Gastroesophageal sphincter (tissue), 2 donors: ENCODE measurements at regions not wholly inside any gene's neighbourhood (a gene's known extent, or its start where the extent isn't known, plus 50 kb on each side); places are given as distances from the start of the nearest gene placed in this dataset.

Source experiments
- EP300 ChIP-seq: sonication (generic); formaldehyde crosslinking; IDR thresholded peaks from one replicate; pipeline ENCODE4 v1.6.1; 2017; ENCODE audit warnings: antibody characterized with exemption, mild to moderate bottlenecking
- POLR2AphosphoS5 ChIP-seq: sonication (generic); formaldehyde crosslinking; IDR thresholded peaks from one replicate; pipeline ENCODE4 v1.6.1; 2017; ENCODE audit warnings: antibody characterized with exemption

DNA sequence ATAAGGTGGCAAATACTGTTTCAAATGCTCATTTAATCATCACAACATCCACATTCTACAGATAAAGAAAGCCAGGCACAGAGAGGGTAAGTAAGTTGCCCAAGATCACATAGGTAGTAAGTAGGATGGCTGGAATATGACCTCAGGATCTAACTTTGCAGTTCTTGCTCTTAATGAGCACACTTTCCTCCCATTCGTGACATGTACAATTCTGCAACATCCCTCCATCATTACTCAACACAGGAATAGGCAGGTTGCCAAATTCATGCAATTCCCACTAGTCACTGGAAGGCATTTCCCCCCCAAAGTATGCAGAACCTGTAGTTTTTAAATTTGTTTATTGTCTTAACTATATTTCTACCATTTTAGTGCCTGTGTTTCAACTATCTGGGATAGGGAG lies 109.2 kb downstream of the OLFM4 start:
- no peak for TF ChIP-seq EP300
- TF ChIP-seq POLR2AphosphoS5 = peak; percentile 46
